HCT116 (cell line): ENCODE measurements at regions not wholly inside any gene's neighbourhood (a gene's known extent, or its start where the extent isn't known, plus 50 kb on each side); places are given as distances from the start of the nearest gene placed in this dataset.

Experiments
- ATAC-seq: fragments of 200-7000 bp; cut with Tn5 transposase; 2 replicates; pipeline ENCODE4 v1.9.1; 2020; ENCODE audit warnings: mild to moderate bottlenecking, moderate library complexity
- BruUV-seq: library from RNA; stranded (reverse); fragments of 400-500 nt; replicated peaks from 2 replicates; lab custom pipeline; 2021; lab: Mats Ljungman, UMichigan
- CTCF ChIA-PET: fragments of 300-600 bp; sonication (Branson Sonifier 250); formaldehyde crosslinking; loops from one replicate; lab custom pipeline; 2021; ENCODE audit warnings: antibody characterized with exemption; lab: Charles Lee
- POLR2A ChIA-PET: fragments of 300-600, 350-600 bp; sonication (Branson Sonifier 250); formaldehyde crosslinking; loops from one replicate; lab custom pipeline; 2021; ENCODE audit warnings: antibody characterized with exemption; lab: Charles Lee
- RAD21 ChIA-PET, 2 experiments: fragments of 300-600 bp; sonication (Branson Sonifier 250); formaldehyde crosslinking; loops; one replicate each; lab custom pipeline; 2023; ENCODE audit warnings: low total read pairs in 2 of 2; ENCODE audit not compliant: uncharacterized antibody in 2 of 2, unreplicated experiment in 2 of 2, low non-redundant PET in 1 of 2; lab: Charles Lee
- DNase-seq: peaks from one replicate; pipeline ENCODE4 v3.0.0-alpha.2; 2010; ENCODE audit warnings: low read depth, low spot score
- H2AFZ ChIP-seq: fragments of 200-600 bp; shearing (Covaris generic), sonication (generic); 2 replicates; pipeline ENCODE4 v1.6.1; 2017; ENCODE audit warnings: low read depth, mixed run types, mixed read lengths, antibody characterized with exemption, low read length; ENCODE audit not compliant: poor library complexity, severe bottlenecking
- H3K27ac ChIP-seq: 2 replicates; pipeline ENCODE4 v1.5.1; 2012; ENCODE audit warnings: low read depth, low read length
- H3K27me3 ChIP-seq: fragments of 200-600 bp; sonication (generic); 2 replicates; pipeline ENCODE4 v1.6.1; 2016; ENCODE audit warnings: mixed run types, low read length, mixed read lengths; ENCODE audit not compliant: insufficient read depth
- H3K36me3 ChIP-seq, 2 experiments: fragments of 200-500 bp in 1 of 2; fragments of 200-600 bp in 1 of 2; sonication (Bioruptor generic) in 1 of 2; sonication (generic) in 1 of 2; 2 replicates each; pipeline versions ENCODE4 v1.5.1 to v1.6.1; 2014 to 2016; ENCODE audit warnings: low read length in 2 of 2, inconsistent platforms in 1 of 2, mixed read lengths in 1 of 2, mixed run types in 1 of 2; ENCODE audit not compliant: insufficient read depth in 2 of 2, control insufficient read depth in 1 of 2
- H3K4me1 ChIP-seq, 2 experiments: fragments of 200-600 bp in 1 of 2; sonication (generic) in 1 of 2; 2 replicates each; pipeline versions ENCODE4 v1.5.1 to v1.6.1; 2012 to 2017; ENCODE audit warnings: low read length in 2 of 2, inconsistent platforms in 1 of 2, mild to moderate bottlenecking in 1 of 2, mixed read lengths in 1 of 2, mixed run types in 1 of 2, moderate library complexity in 1 of 2; ENCODE audit not compliant: insufficient read depth in 2 of 2, control insufficient read depth in 1 of 2
- H3K4me2 ChIP-seq: fragments of 200-600 bp; sonication (generic); 2 replicates; pipeline ENCODE4 v1.6.1; 2017; ENCODE audit warnings: mixed run types, low read length, mixed read lengths
- H3K4me3 ChIP-seq, 2 experiments: fragments of 200-600 bp in 1 of 2; sonication (generic) in 1 of 2; replicated peaks in 1 of 2; 2 replicates each; pipeline ENCODE4 v1.5.1; 2011 to 2016; ENCODE audit warnings: low read length in 2 of 2, control low read depth in 1 of 2, low read depth in 1 of 2, mild to moderate bottlenecking in 1 of 2, mixed read lengths in 1 of 2, mixed run types in 1 of 2
- H3K79me2 ChIP-seq: fragments of 200-600 bp; sonication (generic); 2 replicates; pipeline ENCODE4 v1.6.1; 2017; ENCODE audit warnings: mild to moderate bottlenecking, mixed run types, low read length, moderate library complexity, mixed read lengths; ENCODE audit not compliant: insufficient read depth
- H3K9ac ChIP-seq: fragments of 200-600 bp; sonication (generic); 2 replicates; pipeline ENCODE4 v1.6.1; 2016; ENCODE audit warnings: low read length, mixed read lengths
- H3K9me2 ChIP-seq: fragments of 200-600 bp; sonication (generic), shearing (Covaris generic); 2 replicates; pipeline ENCODE4 v1.6.1; 2017; ENCODE audit warnings: mixed run types, mild to moderate bottlenecking, moderate library complexity; ENCODE audit not compliant: insufficient read depth
- H3K9me3 ChIP-seq, 2 experiments: fragments of 200-500 bp in 1 of 2; fragments of 200-600 bp in 1 of 2; sonication (Bioruptor generic) in 1 of 2; sonication (generic) in 1 of 2; 2 replicates each; pipeline ENCODE4 v1.6.1; 2014 to 2017; ENCODE audit warnings: low read length in 2 of 2, mixed read lengths in 2 of 2, inconsistent platforms in 1 of 2, low read depth in 1 of 2, mild to moderate bottlenecking in 1 of 2, mixed run types in 1 of 2, moderate library complexity in 1 of 2; ENCODE audit not compliant: control insufficient read depth in 1 of 2, insufficient read depth in 1 of 2
- H4K20me1 ChIP-seq: fragments of 200-600 bp; sonication (generic), shearing (Covaris generic); 2 replicates; pipeline ENCODE4 v1.6.1; 2017; ENCODE audit warnings: mixed run types, mild to moderate bottlenecking, moderate library complexity; ENCODE audit not compliant: insufficient read depth
- CEBPB ChIP-seq: IDR thresholded peaks from 2 replicates; pipeline ENCODE4 v1.6.1; 2012; ENCODE audit warnings: low read depth
- EGR1 ChIP-seq: IDR thresholded peaks from 2 replicates; pipeline ENCODE4 v1.6.1; 2012; ENCODE audit warnings: low read depth
- ELF1 ChIP-seq: IDR thresholded peaks from 2 replicates; pipeline ENCODE4 v1.6.1; 2012; ENCODE audit warnings: low read depth, borderline replicate concordance
- EZH2 ChIP-seq: fragments of 200-600 bp; sonication (generic); IDR thresholded peaks from 2 replicates; pipeline ENCODE4 v1.6.1; 2017; ENCODE audit warnings: antibody characterized with exemption, mixed run types
- EZH2phosphoT487 ChIP-seq: fragments of 200-600 bp; IDR thresholded peaks from 2 replicates; pipeline ENCODE4 v1.6.1; 2018; ENCODE audit warnings: antibody characterized with exemption, borderline replicate concordance
- FOSL1 ChIP-seq: IDR thresholded peaks from 2 replicates; pipeline ENCODE4 v1.6.1; 2012; ENCODE audit warnings: low read depth
- POLR2A ChIP-seq: IDR thresholded peaks from 2 replicates; pipeline ENCODE4 v1.7.0; 2011; ENCODE audit warnings: borderline replicate concordance; ENCODE audit not compliant: insufficient read depth, insufficient read length; ENCODE audit errors: extremely low read depth
- RAD21 ChIP-seq: IDR thresholded peaks from 2 replicates; pipeline ENCODE4 v1.6.1; 2012; ENCODE audit warnings: low read depth, mild to moderate bottlenecking
- SIN3A ChIP-seq: IDR thresholded peaks from 2 replicates; pipeline ENCODE4 v1.6.1; 2012; ENCODE audit warnings: low read depth
- SP1 ChIP-seq: IDR thresholded peaks from 2 replicates; pipeline ENCODE4 v1.6.1; 2012; ENCODE audit warnings: low read depth
- SRF ChIP-seq: IDR thresholded peaks from 2 replicates; pipeline ENCODE4 v1.6.1; 2012; ENCODE audit warnings: low read depth
- TCF7L2 ChIP-seq: IDR thresholded peaks from 2 replicates; pipeline ENCODE4 v1.7.0; 2011; ENCODE audit warnings: borderline replicate concordance, inconsistent platforms; ENCODE audit not compliant: insufficient read depth, insufficient read length; ENCODE audit errors: extremely low read depth
- YY1 ChIP-seq: IDR thresholded peaks from 2 replicates; pipeline ENCODE4 v1.6.1; 2011; ENCODE audit warnings: low read length, low read depth, moderate library complexity, mild to moderate bottlenecking; ENCODE audit not compliant: insufficient replicate concordance; ENCODE audit errors: extremely low read depth
- ZFX ChIP-seq: fragments of 450-650 bp; IDR thresholded peaks from 2 replicates; pipeline ENCODE4 v1.6.1; 2017
- ZNF274 ChIP-seq: fragments of 200-500 bp; sonication (Bioruptor generic); IDR thresholded peaks from 2 replicates; pipeline ENCODE4 v1.6.1; 2014; ENCODE audit warnings: mild to moderate bottlenecking, low read depth, low read length, inconsistent platforms
- intact Hi-C: fragments of 100-400 bp; cut with micrococcal nuclease; formaldehyde crosslinking; loops from 2 replicates; pipeline ENCODE4 v1.10.0; 2022
- TF ChIP-seq, protein P1 (sequence below): IDR thresholded peaks from 2 replicates; pipeline ENCODE4 v1.6.1; 2011; ENCODE audit warnings: mild to moderate bottlenecking, low read length, moderate library complexity; ENCODE audit not compliant: insufficient replicate concordance; ENCODE audit errors: extremely low read depth
- TF ChIP-seq, protein P2 (sequence below): IDR thresholded peaks from 2 replicates; pipeline ENCODE4 v1.6.1; 2012
- TF ChIP-seq, protein P3 (sequence below): IDR thresholded peaks from 2 replicates; pipeline ENCODE4 v1.6.1; 2012; ENCODE audit warnings: low read depth
- TF ChIP-seq, protein P4 (sequence below): IDR thresholded peaks from 2 replicates; pipeline ENCODE4 v1.6.1; 2012

DNA sequence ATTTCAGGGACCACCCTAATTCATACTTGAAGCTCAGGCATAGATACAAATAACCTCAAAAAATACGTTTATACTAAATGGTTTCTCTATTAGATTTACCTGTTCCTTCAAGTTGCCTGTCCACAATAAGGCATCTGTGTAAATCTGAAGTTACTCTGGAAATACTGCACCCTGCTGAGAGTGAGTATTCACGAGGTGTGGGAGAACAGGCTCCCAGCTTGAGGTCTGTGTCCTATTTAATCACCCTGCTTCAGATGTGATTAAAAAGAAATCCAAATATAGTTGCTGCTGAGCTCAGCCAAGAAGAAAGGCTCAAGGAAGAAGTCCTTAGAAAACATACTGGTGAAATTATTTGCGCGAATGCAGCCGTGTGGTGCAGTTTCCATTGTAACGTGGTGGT lies 136.8 kb downstream of the KLF6 start:
- POLR2A ChIA-PET, result no interaction called here
- Histone ChIP-seq H3K4me3 (no peak overlapping the region), H3K4me1 (no peaks in the 10 kb centered on the region), H3K27ac (no peak overlapping the region), H3K9me2 (no peaks in the 10 kb centered on the region), H3K9ac (no peak overlapping the region), H4K20me1 (no peaks in the 10 kb centered on the region), H2AFZ (no peak overlapping the region), H3K4me2 (no peak overlapping the region), H3K79me2 (no peaks in the 10 kb centered on the region), H3K9me3 (no peaks in the 10 kb centered on the region), H3K27me3 (no peaks in the 10 kb centered on the region), H3K36me3 (no peaks in the 10 kb centered on the region)
- RAD21 ChIA-PET, result no interaction called here
- ATAC-seq, result no peak
- BruUV-seq, result no TSS peak
- no peak for DNase-seq
- CTCF ChIA-PET, result no interaction called here
- intact Hi-C loops, result no loop called here
- no peak for TF ChIP-seq ZNF274
- TF ChIP-seq EGR1, result no peak
- TF ChIP-seq, protein P1, sequence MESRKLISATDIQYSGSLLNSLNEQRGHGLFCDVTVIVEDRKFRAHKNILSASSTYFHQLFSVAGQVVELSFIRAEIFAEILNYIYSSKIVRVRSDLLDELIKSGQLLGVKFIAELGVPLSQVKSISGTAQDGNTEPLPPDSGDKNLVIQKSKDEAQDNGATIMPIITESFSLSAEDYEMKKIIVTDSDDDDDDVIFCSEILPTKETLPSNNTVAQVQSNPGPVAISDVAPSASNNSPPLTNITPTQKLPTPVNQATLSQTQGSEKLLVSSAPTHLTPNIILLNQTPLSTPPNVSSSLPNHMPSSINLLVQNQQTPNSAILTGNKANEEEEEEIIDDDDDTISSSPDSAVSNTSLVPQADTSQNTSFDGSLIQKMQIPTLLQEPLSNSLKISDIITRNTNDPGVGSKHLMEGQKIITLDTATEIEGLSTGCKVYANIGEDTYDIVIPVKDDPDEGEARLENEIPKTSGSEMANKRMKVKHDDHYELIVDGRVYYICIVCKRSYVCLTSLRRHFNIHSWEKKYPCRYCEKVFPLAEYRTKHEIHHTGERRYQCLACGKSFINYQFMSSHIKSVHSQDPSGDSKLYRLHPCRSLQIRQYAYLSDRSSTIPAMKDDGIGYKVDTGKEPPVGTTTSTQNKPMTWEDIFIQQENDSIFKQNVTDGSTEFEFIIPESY, result no peak
- TF ChIP-seq, protein P2, sequence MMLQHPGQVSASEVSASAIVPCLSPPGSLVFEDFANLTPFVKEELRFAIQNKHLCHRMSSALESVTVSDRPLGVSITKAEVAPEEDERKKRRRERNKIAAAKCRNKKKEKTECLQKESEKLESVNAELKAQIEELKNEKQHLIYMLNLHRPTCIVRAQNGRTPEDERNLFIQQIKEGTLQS, result no peak
- TF ChIP-seq EZH2phosphoT487, result no peak
- no peak for TF ChIP-seq FOSL1
- no peak for TF ChIP-seq ELF1
- TF ChIP-seq YY1, result no peak
- no peak for TF ChIP-seq SRF
- no peak for TF ChIP-seq RAD21
- TF ChIP-seq, protein P3, sequence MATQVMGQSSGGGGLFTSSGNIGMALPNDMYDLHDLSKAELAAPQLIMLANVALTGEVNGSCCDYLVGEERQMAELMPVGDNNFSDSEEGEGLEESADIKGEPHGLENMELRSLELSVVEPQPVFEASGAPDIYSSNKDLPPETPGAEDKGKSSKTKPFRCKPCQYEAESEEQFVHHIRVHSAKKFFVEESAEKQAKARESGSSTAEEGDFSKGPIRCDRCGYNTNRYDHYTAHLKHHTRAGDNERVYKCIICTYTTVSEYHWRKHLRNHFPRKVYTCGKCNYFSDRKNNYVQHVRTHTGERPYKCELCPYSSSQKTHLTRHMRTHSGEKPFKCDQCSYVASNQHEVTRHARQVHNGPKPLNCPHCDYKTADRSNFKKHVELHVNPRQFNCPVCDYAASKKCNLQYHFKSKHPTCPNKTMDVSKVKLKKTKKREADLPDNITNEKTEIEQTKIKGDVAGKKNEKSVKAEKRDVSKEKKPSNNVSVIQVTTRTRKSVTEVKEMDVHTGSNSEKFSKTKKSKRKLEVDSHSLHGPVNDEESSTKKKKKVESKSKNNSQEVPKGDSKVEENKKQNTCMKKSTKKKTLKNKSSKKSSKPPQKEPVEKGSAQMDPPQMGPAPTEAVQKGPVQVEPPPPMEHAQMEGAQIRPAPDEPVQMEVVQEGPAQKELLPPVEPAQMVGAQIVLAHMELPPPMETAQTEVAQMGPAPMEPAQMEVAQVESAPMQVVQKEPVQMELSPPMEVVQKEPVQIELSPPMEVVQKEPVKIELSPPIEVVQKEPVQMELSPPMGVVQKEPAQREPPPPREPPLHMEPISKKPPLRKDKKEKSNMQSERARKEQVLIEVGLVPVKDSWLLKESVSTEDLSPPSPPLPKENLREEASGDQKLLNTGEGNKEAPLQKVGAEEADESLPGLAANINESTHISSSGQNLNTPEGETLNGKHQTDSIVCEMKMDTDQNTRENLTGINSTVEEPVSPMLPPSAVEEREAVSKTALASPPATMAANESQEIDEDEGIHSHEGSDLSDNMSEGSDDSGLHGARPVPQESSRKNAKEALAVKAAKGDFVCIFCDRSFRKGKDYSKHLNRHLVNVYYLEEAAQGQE, result no peak
- no peak for TF ChIP-seq CEBPB
- no peak for TF ChIP-seq SIN3A
- TF ChIP-seq SP1, result no peak
- no peak for TF ChIP-seq EZH2
- no peak for TF ChIP-seq TCF7L2
- no peak for TF ChIP-seq POLR2A
- TF ChIP-seq, protein P4, sequence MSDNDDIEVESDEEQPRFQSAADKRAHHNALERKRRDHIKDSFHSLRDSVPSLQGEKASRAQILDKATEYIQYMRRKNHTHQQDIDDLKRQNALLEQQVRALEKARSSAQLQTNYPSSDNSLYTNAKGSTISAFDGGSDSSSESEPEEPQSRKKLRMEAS, result no peak
- no peak for TF ChIP-seq ZFX
